B cell (primary cell): ENCODE measurements at regions not wholly inside any gene's neighbourhood (a gene's known extent, or its start where the extent isn't known, plus 50 kb on each side); places are given as distances from the start of the nearest gene placed in this dataset.
A peak's percentile ranks its signal among the peaks of the same experiment; 100 is the strongest.

ENCODE experiments used
- ATAC-seq: fragments of 200-7000 bp; cut with Tn5 transposase; one replicate; pipeline ENCODE4 v1.10.0; 2021; ENCODE audit warnings: low read depth, mild to moderate bottlenecking, moderate number of reproducible peaks, moderate library complexity
- CTCF ChIA-PET: fragments of 350-600 bp; sonication (Branson Sonifier 250); formaldehyde crosslinking; loops from one replicate; lab custom pipeline; 2021; ENCODE audit warnings: antibody characterized with exemption, inconsistent platforms; lab: Charles Lee
- POLR2A ChIA-PET: fragments of 350-600 bp; sonication (Branson Sonifier 250); formaldehyde crosslinking; loops from one replicate; lab custom pipeline; 2021; ENCODE audit warnings: antibody characterized with exemption; lab: Charles Lee
- DNase-seq: peaks from one replicate; pipeline ENCODE4 v3.0.0; 2013
- H2AFZ ChIP-seq: 2 replicates; pipeline ENCODE4 v1.6.1; 2012; ENCODE audit warnings: mild to moderate bottlenecking, low read depth, low read length; ENCODE audit not compliant: insufficient read depth, poor library complexity, severe bottlenecking
- H3K27ac ChIP-seq, 2 donors: 1 replicate in 1 of 2; 2 replicates in 1 of 2; pipeline ENCODE4 v1.5.1; 2012 to 2013; ENCODE audit warnings: low read length in 2 of 2, mild to moderate bottlenecking in 2 of 2, moderate library complexity in 1 of 2
- H3K27me3 ChIP-seq, 4 experiments: fragments of 200-600 bp in 1 of 4; sonication (generic) in 1 of 4; replicated peaks in 1 of 4; 1 replicate in 2 of 4; 2 replicates in 2 of 4; pipeline versions ENCODE4 v1.6.1 to v1.7.0; 2013 to 2016; ENCODE audit warnings: low read length in 3 of 4, mild to moderate bottlenecking in 2 of 4, mixed read lengths in 1 of 4, moderate library complexity in 1 of 4; ENCODE audit not compliant: insufficient read depth in 4 of 4, control insufficient read depth in 3 of 4; ENCODE audit errors: control extremely low read depth in 1 of 4
- H3K36me3 ChIP-seq, 2 experiments: replicated peaks in 1 of 2; 1 replicate in 1 of 2; 2 replicates in 1 of 2; pipeline versions ENCODE4 v1.6.1 to v1.7.1; 2013; ENCODE audit warnings: low read length in 1 of 2; ENCODE audit not compliant: insufficient read depth in 2 of 2, control insufficient read depth in 1 of 2; ENCODE audit errors: control extremely low read depth in 1 of 2, extremely low read depth in 1 of 2
- H3K4me1 ChIP-seq, 2 donors: fragments of 200-600 bp in 1 of 2; sonication (generic) in 1 of 2; 1 replicate in 1 of 2; 2 replicates in 1 of 2; pipeline versions ENCODE4 v1.5.1 to v1.6.1; 2013 to 2017; ENCODE audit warnings: low read length in 2 of 2; ENCODE audit not compliant: control insufficient read depth in 2 of 2, insufficient read depth in 2 of 2
- H3K4me2 ChIP-seq: replicated peaks from 2 replicates; pipeline ENCODE3; 2012; ENCODE audit warnings: mild to moderate bottlenecking, low read depth, low read length; ENCODE audit not compliant: poor library complexity, severe bottlenecking
- H3K4me3 ChIP-seq, 5 experiments: fragments of 200-600 bp in 1 of 5; sonication (generic) in 1 of 5; 1 replicate in 3 of 5; 2 replicates in 2 of 5; pipeline versions ENCODE4 v1.5.1 to v1.7.0; 2011 to 2016; ENCODE audit warnings: low read length in 4 of 5, mild to moderate bottlenecking in 4 of 5, low read depth in 2 of 5, control low read depth in 1 of 5, moderate library complexity in 1 of 5; ENCODE audit not compliant: insufficient read depth in 1 of 5; ENCODE audit errors: control extremely low read depth in 1 of 5, extremely low read depth in 1 of 5
- H3K79me2 ChIP-seq: fragments of 200-600 bp; sonication (generic); one replicate; pipeline ENCODE4 v1.6.0; 2016; ENCODE audit warnings: low read length; ENCODE audit not compliant: control insufficient read depth, insufficient read depth
- H3K9ac ChIP-seq: fragments of 200-600 bp; sonication (generic); 2 replicates; pipeline ENCODE4 v1.6.1; 2017; ENCODE audit warnings: mild to moderate bottlenecking, low read length, moderate library complexity
- H3K9me3 ChIP-seq, 3 donors: one replicate each; pipeline versions ENCODE4 v1.6.1 to v1.7.1; 2013; ENCODE audit warnings: low read length in 2 of 3; ENCODE audit not compliant: control insufficient read depth in 2 of 3, insufficient read depth in 1 of 3; ENCODE audit errors: control extremely low read depth in 1 of 3
- H4K20me1 ChIP-seq: 2 replicates; pipeline ENCODE4 v1.6.0; 2012; ENCODE audit warnings: mild to moderate bottlenecking, low read length; ENCODE audit not compliant: insufficient read depth, control insufficient read depth, poor library complexity, severe bottlenecking
- H3K27ac Mint-ChIP-seq: one replicate; pipeline ENCODE4 v1.8.0; 2021; ENCODE audit warnings: mixed read lengths
- H3K27me3 Mint-ChIP-seq: one replicate; pipeline ENCODE4 v1.8.0; 2021; ENCODE audit warnings: mixed read lengths
- H3K4me1 Mint-ChIP-seq: one replicate; pipeline ENCODE4 v1.8.0; 2021; ENCODE audit warnings: mixed read lengths
- H3K4me3 Mint-ChIP-seq: one replicate; pipeline ENCODE4 v1.8.0; 2021; ENCODE audit warnings: mixed read lengths
- H3K9me3 Mint-ChIP-seq: one replicate; pipeline ENCODE4 v1.8.0; 2022; ENCODE audit warnings: mixed read lengths; ENCODE audit not compliant: insufficient read depth
- CTCF ChIP-seq: fragments of 200-600 bp; IDR thresholded peaks from one replicate; pipeline ENCODE4 v1.8.0; 2022; ENCODE audit warnings: antibody characterized with exemption, mild to moderate bottlenecking
- EZH2 ChIP-seq: IDR thresholded peaks from 2 replicates; pipeline ENCODE4 v1.6.1; 2012; ENCODE audit warnings: borderline replicate concordance, low read depth, mild to moderate bottlenecking, moderate library complexity, low read length; ENCODE audit not compliant: insufficient read depth, poor library complexity, severe bottlenecking
- WGBS: methylation state at CpG from one replicate; pipeline ENCODE4 v1.1.5; 2013; ENCODE audit warnings: missing lambda C conversion rate; ENCODE audit not compliant: insufficient coverage; 5-methylcytosine and 5-hydroxymethylcytosine counted together
- intact Hi-C: fragments of 100-400 bp; cut with micrococcal nuclease; formaldehyde crosslinking; loops from one replicate; pipeline ENCODE4 v1.10.0; 2022

DNA sequence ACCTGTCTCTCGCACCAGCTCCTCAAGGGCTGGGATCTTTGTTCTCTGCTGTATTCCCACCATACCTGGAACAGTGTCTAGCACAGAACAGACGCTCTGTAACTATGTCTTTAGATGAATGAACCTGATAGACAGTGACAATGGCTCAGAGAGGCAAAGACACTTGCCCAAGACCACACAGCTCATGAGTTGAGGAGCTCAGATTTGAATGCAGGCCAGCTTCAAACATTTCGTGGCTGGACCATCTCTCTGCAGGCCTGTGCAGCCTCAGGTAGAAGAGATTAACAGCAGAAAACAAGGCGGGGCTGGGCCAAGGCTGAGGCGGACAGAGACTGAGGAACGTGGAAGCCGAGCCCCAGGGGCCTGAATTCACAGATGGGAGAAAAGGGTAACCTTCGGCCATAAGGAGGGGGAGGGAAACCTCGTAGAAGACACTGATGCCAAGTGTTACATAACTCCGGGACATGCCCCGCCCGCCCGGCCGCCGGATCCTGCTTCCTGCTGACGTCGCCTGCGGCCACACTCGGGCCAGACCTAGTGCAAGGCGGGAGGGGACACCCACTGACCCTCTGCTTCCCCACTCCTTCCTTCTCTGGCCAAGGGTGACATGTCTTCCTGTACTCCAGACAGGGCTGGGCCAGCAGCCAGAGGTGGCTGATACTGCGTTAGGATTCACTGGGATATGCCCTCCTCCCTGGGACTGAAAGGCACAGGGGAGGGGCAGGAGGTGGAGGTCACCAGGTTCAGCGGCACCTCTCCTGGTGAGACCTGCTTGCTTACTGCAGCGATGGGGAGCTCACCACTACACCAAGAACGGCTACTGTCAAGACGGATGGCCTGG, 86.8 kb downstream of the RFLNA start:
- ATAC-seq (no peak), DNase-seq (no peak)
- Histone ChIP-seq H3K9me3 (no peaks in the 10 kb centered on the region), H3K79me2 (peaks cover 29% of the 10 kb centered on the region), H2AFZ (no peak overlapping the region), H3K4me2 (no peak overlapping the region), H3K4me3 (no peak overlapping the region), H4K20me1 (peaks cover 45% of the 10 kb centered on the region), H3K36me3 (peaks cover 0 to 44% of the 10 kb centered on the region in 2 experiments), H3K27ac (no peak overlapping the region), H3K4me1 (peaks cover 0 to 5% of the 10 kb centered on the region in 2 donors), H3K27me3 (no peaks in the 10 kb centered on the region), H3K9ac (no peak overlapping the region)
- H3K27ac Mint-ChIP-seq, result no peak overlapping the region
- POLR2A ChIA-PET, result no interaction called here
- H3K4me1 Mint-ChIP-seq, result peaks cover 10% of the 10 kb centered on the region
- no peak overlapping the region for H3K4me3 Mint-ChIP-seq
- H3K27me3 Mint-ChIP-seq, result no peaks in the 10 kb centered on the region
- intact Hi-C loops, result no loop called here
- H3K9me3 Mint-ChIP-seq, result no peaks in the 10 kb centered on the region
- CTCF ChIA-PET, result no interaction called here
- no peak for TF ChIP-seq CTCF
- TF ChIP-seq EZH2, result no peak
- 93% methylated on average over 23 of the region's 25 CpGs for WGBS

DNA sequence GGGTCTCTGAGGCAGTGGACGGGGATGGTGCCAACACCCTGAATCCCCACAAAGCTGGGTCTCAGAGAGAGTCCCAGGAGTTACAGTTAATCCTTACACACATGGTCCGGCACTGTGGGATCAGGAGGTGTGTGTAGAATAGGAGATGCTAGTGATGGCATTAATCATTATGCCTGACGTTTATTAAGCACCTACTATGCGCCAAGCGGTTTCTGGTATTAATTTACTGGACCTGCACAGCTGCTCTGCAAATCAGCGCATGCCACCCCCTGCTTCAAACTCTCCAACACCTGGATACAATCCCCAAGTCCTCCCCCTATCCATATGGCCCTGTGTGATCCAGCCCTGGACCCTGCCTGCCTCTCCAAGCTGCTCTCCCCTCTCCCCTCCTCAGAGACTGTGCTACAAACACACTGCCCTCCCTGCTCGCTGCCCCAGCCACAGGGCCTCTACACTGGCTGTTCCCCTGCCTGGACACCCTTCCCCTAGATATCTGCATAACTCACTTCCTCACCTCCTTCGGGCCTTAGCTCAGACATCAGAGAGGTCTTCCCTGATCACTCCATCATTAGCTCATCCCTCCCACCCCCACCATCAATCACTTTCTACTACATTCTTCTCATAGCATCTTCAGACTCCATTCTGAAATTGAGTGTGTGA, 86.0 kb downstream of the RFLNA start:
- CTCF ChIA-PET, result no interaction called here
- Histone ChIP-seq H3K4me2 (no peak overlapping the region), H3K27me3 (no peaks in the 10 kb centered on the region), H2AFZ (no peak overlapping the region), H3K9ac (no peak overlapping the region), H3K27ac (no peak overlapping the region), H3K4me1 (peaks cover 0 to 5% of the 10 kb centered on the region in 2 donors), H3K4me3 (no peak overlapping the region), H3K9me3 (no peaks in the 10 kb centered on the region), H3K36me3 (peaks cover 0 to 47% of the 10 kb centered on the region in 2 experiments), H4K20me1 (peaks cover 37% of the 10 kb centered on the region), H3K79me2 (peaks cover 29% of the 10 kb centered on the region)
- Mint-ChIP-seq H3K27ac (peak overlapping the region; percentile 47), H3K4me3 (no peak overlapping the region), H3K9me3 (no peaks in the 10 kb centered on the region), H3K4me1 (peaks cover 10% of the 10 kb centered on the region), H3K27me3 (no peaks in the 10 kb centered on the region)
- intact Hi-C loops, result no loop called here
- no peak for TF ChIP-seq CTCF
- TF ChIP-seq EZH2, result no peak
- ATAC-seq (no peak), DNase-seq (no peak)
- POLR2A ChIA-PET, result no interaction called here
- WGBS, result 98% methylated on average over 5 of the region's 8 CpGs
